ENCODE measurements at regions not wholly inside any gene's neighbourhood (a gene's known extent, or its start where the extent isn't known, plus 50 kb on each side); places are given as distances from the start of the nearest gene placed in this dataset.

DNA sequence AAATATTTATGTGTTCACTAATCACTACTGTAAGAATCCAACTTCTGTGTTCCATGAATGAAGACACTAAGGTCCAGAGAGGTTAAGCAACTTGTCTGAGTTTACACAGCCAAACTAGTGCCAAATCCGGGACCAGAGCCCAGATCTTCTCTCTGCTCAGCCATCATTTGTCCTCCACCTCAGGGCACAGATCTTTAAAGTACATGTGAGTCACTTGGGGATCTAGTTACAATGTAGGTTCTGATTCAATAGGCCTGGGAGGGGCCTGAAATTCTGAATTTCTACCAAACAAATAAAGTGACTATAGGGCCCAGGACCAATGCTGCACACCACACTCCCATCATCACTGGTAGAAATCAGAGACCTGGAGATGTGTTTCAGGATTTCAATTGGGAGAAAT is 162.9 kb downstream of the GXYLT1 start:
- no peak for DNase-seq (ENCODE audit: low read depth in 2 of 2)

DNA sequence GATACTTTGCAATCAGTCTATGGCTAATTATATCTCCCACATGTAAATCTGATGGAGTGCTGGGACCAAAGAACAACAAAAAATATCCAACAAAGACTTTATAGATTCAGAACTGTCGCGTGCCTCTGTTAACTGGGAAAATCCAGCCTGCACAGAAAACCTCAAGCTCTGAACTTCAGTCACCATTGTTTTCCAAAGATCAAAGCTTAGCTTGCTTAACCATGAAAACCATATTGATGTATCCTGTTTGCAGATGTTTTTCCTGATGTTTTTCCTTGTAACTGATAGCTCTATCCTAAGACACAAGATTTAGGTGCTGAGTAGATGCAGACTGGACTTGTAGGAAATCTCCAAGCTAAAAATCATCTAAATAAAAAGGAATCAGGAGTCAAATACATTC is 163.7 kb downstream of the GXYLT1 start:
- DNase-seq (ENCODE audit: low read depth in 2 of 2), result no peak

DNA sequence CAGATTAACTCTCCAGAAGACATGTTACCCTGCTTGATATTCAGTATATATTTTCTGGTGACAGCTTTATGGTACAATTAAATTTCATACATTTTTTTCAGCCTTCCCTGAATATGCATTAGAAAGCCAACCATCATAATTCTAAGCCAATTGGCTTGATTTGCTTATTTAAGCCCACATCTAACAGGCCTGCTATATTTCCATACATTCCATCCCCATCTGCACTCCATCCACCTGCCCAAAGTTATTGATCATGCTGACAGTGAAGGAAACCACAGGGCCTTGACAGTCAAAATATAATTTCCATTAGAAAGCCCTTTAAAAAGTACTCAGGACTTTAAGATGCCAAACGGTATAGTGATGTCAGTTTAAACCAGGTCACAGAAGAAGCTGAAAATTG is 164.3 kb downstream of the GXYLT1 start:
- DNase-seq (ENCODE audit: low read depth in 2 of 2), result no peak

DNA sequence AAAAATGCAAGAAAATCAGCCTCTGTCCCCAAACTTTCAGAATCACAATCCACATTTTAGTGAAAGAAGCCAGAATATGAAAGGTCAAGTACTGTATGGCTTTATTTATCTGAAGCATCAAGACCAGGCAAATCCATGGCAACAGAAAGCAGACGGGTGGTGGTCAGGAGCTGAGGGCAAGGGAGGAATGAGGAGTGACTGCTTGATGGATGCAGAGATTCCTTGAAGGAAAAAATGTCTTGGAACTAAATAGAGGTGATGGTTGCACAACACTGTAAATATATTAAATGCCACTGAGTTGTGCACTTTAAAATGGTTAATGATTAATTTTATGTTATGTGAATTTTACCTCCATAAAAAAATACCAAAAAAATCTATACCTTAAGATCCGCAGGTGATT is 165.1 kb downstream of the GXYLT1 start:
- DNase-seq (ENCODE audit: low read depth in 2 of 2), result no peak

DNA sequence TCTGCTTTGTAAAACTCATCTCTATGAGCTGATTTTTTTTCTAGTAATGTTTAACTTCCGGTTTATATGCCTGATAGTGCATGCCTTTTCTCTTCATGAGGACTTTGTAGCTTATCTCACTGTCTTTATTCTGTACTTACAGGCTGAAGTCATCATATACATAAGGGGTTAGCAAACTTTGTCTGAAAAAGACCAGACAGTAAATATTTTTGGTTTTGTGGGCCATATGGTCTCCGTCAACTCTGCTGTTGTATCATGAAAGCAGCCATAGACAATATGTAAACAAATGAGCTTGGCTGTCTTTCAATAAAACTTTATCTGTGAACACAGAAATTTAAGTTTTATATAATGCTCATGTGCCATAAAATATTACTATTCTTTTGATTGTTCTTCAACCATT is 172.1 kb downstream of the GXYLT1 start:
- no peak for DNase-seq (ENCODE audit: low read depth in 2 of 2)

DNA sequence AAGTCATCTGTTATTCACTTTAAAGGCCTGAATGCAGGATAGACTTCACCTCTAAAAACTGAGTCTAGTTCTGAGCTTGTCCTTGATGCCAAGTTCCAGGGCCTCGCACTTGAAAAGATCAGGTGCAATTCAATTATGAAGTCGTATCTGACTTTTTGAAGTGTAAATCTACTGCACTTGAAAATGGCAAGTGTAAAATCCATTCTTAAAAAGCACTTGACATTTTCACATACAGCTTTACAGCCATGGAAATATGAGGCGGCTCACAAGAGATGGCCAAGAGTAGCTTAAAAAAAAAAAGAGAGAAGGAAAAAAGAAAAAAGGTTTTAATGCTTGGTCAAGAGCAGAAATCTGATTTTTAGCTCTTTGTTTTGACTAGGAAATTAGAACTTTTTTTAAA is 172.5 kb downstream of the GXYLT1 start:
- DNase-seq (ENCODE audit: low read depth in 2 of 2), result no peak

DNA sequence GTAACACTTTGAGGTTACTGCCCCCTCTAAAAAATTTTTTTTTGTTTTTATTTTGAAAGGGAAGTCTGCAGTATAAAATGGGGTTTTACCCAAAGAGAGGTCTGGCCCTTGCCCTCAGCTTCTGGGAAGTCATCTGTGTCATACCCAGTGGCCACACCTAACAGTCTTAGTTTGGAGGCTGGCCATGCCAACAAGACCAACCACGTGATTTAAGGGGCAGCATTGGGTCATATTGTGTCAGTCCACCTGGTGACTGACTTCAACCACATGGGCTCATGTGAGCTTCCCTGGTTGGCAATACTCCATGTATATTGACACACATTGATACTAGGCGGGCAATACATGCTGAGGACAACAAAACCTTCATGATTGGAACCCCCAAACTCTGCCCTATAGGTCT is 173.9 kb downstream of the GXYLT1 start:
- no peak for DNase-seq (ENCODE audit: low read depth in 2 of 2)

DNA sequence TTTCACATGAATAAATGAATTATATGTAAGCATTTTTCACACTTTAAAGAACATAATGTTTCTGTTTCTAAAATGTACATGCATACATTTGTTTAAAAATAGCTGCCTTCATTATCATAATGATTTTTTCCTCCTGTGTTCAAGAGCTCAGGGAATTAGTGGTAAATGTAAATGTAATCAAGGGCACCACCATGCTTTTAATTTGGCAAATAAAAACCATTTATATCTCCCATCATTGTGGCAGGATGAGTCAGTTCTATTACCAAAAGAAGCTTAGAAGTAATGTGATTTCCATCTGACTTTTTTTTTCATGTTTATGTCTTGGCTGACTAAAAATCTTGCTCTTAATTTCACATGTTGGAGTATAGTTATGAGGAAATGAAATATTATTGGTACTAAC is 176.1 kb downstream of the GXYLT1 start:
- DNase-seq (ENCODE audit: low read depth in 2 of 2), result no peak

DNA sequence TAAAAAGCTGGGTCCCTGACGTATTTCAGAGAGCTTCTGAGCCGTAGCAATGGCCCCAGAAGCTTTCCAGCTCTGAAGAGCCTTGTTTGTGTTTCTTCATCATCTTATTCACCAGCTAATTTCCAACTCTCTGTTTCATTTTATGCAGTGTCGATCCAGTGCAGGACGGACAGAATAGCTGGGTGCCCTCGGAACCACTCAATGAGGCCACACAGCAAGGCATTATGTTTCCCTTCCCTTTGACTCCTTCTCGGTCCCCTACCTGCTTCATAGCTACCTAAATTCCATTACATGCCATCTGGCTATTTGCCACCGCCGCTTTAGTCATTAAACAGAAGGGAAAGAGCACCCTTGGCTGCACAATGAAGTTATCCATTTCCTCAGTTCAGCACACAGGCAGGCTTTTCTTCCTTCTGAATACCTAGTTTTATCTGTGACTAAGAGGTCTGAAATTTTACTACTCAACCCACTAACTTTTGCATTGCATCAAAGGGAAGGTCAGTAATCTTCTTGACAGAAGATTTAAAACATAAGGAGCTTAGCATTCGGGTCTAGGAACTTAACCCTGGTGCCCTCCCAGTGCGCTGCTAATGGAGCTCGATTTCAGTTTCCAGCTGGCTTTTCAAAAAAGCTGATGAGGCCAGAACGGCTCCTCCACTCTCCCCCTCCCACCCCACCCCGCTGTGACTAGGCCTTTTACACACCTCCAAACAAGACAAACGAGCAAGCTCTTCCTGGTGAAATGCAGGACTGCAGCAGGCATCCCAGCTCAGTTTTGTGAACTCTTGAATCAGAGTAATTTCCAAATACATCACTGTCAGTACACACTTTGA is 176.8 kb downstream of the GXYLT1 start:
- DNase-seq (ENCODE audit: low read depth in 2 of 2), result no peak

DNA sequence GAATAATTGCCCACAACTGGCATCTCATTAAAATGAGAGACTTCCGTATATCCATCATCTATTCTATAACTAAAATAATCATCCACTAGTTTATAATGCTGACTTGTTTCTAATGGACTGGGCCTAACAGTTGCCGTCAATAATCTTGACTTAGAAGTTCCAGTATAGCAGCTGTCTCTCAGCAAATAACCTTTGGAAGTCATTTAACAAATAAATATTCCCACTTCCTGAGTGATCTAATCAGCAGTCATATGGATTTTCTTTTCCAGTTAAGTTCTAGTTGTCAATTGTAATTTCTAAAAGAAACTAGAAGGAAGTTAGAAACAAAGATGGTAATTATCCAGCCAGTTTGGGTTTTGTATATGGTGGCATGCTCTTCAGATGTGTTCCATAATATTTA is 177.8 kb downstream of the GXYLT1 start:
- DNase-seq (ENCODE audit: low read depth in 2 of 2), result no peak

DNA sequence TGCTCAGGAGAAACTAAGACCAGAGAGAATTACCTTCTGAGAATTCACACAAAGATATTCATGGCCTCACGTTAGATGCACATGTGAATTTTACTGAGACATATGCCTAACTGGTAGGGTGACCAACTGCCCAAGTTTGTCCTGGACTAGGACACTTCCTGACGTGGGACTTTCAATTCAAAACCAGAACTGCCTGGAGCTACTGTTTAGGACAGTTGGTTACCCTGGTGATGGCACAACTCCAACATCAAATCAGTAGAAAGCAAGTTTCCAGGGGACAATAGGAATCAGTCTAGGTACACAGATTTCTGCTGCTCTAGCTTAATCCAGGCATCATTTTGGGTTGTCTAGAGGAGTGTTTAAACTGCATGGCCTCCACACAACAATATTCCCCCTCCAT is 178.7 kb downstream of the GXYLT1 start:
- no peak for DNase-seq (ENCODE audit: low read depth in 2 of 2)

DNA sequence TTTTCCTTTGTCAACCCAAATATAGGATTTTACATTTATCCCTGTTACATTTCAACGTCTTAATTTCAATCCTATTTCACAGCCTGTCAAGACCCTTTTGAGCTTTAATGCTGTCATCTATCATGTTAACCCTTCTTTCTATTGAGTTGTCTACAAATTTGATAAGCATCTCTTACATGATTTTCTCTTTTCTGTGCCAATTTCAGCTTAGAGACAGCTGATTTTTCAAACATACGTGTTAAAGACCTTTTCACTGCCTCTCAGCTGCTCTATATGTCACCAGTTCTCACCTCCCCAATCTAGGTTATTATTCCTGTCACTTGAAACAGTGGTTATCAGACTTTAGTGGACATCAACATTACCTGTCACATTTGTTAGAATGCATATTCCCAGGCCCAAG is 181.3 kb downstream of the GXYLT1 start:
- no peak for DNase-seq (ENCODE audit: low read depth in 2 of 2)

DNA sequence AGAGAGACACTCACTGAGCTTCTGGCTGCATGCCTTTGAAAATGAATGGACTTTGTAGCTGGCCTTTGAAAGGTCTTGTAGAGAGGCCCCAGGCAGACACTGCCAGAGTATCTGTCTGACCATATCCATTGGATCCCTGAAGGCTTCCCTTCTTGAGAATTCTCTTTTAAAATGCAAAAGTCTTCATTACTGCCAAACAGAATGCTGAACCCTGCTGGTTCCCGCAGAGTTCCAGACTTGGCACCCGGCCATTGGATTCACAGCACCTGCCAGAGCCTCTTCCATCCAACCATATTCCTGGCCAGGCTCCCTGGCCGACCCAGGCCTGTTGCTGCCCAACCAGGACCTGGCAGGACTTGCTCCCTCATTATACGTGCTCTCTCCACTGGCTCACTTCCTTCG is 182.5 kb downstream of the GXYLT1 start:
- no peak for DNase-seq (ENCODE audit: low read depth in 2 of 2)

DNA sequence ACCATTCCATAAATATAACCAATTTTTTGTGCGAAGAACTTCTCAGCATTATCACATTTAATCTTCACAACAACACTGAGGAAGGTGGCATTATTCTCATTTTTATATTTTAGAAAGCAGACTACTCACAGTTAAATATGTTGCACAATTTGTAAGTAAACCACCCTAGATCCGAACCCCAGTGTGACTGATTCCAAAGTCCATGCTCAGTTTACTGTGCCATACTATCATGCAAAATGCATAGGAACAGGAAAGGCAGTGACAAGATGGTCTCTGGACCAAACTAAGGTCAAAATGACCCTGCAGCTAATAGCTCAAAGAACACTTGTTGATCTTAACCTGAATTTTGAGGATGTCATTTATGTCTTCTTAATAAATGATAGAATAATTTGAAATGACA is 185.4 kb downstream of the GXYLT1 start:
- no peak for DNase-seq (ENCODE audit: low read depth in 2 of 2)

DNA sequence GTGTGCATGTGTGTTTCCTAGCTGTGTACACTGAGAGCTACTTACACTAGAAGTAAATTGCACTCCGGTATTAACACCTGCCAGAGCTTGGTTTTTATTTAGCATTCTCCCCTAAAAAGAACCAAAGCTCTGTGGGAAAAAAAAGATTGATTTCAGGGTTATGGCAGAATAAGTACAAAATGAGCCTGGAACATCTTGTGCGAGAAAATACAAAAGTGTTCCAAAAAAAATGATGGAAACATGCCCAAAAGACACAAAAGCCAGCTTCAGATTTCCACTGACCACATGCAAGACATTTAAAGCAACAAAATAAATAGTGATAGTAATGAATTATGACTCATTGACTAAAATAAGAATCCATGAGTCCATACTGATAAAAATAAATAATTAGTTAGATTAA is 188.3 kb downstream of the GXYLT1 start:
- no peak for DNase-seq (ENCODE audit: low read depth in 2 of 2)

DNA sequence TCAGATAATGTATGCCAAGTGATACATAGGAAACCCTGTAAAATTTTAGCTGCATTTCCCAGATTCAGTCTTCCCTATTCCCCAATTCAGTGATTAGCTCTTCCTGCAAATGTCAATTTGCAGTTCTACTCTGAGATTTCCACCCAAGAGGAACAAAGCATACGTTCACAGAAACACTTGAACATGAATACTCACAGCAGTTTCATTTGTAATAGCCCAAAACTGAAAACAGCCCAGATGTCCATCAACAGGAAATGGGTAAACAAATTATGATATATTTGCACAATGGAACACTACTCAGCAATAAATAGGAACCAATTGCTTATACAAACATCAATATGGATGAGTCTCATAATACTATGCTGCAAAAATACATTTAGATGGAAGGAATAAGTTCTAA is 194.2 kb downstream of the GXYLT1 start:
- DNase-seq (ENCODE audit: low read depth in 2 of 2), result no peak

DNA sequence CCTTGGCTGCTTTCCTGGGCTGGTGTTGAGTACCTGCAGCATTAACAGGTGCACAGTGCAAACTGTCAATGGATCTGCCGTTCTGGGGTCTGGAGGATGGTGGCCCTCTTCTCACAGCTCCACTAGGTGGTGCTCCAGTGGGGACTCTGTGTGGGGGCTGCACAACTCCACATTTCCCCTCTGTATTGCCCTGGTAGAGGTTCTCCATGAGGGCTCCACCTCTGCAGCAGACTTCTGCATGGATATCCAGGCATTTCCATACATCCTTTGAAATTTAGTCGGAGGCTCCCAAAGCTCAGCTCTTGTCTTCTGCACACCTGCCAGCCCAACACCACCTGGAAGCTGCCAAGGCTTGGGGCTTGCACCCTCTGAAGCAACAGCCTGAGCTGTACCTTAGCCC is 198.6 kb downstream of the GXYLT1 start:
- no peak for DNase-seq (ENCODE audit: low read depth in 2 of 2)

DNA sequence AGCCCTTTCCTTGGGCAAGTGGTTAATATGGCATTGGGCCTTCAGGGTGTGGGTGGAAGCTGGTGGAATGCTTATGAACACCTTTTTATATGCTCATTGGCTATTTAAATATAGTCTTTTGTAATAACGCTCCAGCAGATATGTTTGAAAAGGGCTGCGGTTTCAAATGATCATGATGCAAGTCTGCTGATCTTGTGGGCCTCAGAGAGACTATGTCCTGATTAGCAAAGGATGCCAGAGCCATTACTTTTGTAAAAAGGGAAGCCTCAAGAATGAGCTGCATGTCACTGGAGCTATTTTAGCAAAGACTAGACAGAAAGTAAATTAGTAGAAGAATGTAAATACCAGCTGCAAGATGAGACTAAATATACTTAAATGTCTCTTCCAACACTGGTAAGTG is 200.5 kb downstream of the GXYLT1 start:
- no peak for DNase-seq (ENCODE audit: low read depth in 2 of 2)

DNA sequence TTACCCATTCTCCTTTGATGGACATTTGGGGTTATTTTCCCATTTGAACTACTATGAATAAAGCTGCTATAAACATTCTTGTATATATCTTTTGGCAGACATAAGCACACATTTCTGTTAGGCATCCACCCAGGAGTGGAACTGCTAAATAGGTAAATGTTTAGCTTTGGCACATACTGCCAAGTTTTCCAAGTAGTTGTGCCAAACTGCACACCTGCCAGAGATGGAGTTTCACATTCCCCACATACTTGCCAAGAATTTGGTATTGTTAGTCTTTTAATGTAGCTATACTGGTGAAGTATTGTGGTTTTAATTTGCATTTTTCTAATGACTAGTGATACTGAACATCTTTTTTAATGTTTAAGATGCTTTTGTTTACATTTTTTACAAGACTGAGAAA is 201.0 kb downstream of the GXYLT1 start:
- no peak for DNase-seq (ENCODE audit: low read depth in 2 of 2)

DNA sequence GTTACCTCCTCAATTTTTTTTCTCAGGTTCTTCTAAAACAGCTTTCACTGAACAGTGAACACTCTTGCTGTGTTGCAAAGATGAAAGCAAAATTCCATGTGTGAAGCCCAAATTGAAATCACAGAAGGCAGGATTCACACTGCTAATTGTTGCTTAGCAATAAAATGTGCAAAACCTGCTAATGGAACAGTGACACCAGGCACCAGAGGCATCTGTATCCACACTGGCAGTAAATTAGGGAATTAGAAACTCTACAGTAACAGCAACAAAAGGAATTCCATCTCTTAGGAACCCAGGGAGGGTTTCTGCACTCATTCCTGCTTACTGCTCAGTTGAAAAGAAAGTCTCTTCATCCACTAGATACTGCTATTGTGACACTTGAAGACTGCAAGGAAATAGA is 202.3 kb downstream of the GXYLT1 start:
- DNase-seq (ENCODE audit: low read depth in 2 of 2), result no peak

DNA sequence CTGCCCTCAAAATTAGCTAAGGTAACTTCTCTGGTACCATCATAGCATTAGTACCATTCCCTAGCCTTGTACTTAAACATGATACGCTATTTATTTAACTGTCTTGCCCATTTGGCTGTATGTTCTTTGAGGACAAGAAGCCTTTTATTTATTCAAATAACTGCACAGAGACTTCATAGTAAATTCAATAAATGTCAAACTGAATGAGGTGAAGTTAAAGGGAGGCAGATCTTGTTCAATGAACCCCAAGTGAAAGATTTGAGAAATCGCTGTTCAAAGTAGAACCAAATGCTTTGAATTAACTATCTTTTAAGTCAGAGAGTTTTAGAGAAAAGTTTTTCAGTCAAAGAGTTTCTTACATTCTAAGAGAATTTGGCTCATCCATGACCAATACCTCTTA is 203.6 kb downstream of the GXYLT1 start:
- DNase-seq (ENCODE audit: low read depth in 2 of 2), result no peak

DNA sequence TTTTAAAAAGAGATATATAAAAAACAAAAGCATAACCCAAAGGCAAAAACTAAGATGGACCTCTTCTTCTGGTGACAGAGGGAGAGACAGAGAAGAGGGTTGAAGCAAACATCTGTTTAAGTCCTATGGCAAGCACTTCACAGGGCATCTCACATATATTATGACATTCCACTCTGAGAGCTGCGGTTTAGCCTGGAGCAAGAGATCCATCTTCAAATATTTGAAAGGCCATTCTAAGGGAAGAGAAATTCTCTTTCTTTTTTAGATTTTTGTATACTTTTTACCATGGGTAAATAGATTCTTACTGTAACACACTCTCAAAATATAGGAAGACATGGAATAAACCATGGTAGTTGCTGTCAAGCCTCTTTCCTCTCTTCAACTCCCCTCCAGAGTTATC is 204.1 kb downstream of the GXYLT1 start:
- no peak for DNase-seq (ENCODE audit: low read depth in 2 of 2)

DNA sequence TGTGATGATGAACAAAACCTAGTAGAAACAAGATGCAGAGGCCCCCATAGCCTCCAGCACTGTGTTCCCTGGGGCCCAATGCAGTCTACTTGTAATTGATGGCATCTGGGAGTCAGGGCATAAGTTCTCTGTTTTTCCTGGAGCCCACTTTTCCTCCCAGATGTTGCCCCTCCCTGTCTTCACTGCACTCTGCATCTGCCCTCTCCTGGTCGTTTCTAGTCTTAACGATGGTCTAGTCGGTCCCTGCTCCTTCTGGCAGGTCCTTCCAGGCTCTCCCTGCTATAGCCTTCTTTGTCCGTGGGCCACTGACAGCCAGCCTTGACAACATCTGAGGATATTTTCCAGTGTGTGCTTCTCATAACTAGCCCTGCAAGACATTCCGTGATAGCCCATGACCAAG is 208.3 kb downstream of the GXYLT1 start:
- DNase-seq (ENCODE audit: low read depth in 2 of 2), result no peak

DNA sequence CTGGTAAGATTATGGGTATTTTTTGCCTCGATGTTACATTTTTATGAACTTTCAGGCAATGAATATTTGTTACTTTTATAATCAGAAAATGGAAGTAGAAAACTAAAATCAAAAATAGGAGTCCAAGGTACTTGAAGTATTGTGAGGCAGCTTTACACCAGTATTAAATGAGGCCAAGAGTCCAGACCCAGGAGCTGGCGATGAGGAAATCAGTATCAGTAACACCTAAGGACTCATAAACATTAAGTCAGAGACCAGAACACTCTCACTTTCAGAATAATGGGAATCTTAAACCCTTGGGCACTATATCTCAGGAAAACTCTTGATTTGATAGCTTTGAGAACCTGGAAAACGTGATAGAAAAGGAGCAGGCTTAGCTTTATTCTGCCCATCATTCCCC is 208.8 kb downstream of the GXYLT1 start:
- DNase-seq (ENCODE audit: low read depth in 2 of 2), result no peak
